D721Med (cell line): ENCODE measurements at regions not wholly inside any gene's neighbourhood (a gene's known extent, or its start where the extent isn't known, plus 50 kb on each side); places are given as distances from the start of the nearest gene placed in this dataset.

ENCODE experiments used
- DNase-seq: peaks from one replicate; pipeline ENCODE4 v3.0.0; 2011; ENCODE audit warnings: low spot score; ENCODE audit not compliant: insufficient read length
- FAIRE-seq: peaks from 2 replicates; lab custom pipeline; 2011; peaks lifted over from hg19 to GRCh38; lab: Jason Lieb, UNC
- TF ChIP-seq, protein P1 (sequence below): IDR thresholded peaks from 2 replicates; pipeline ENCODE4 v1.5.1; 2012; ENCODE audit warnings: mild to moderate bottlenecking, control low read depth; ENCODE audit not compliant: insufficient read depth; ENCODE audit errors: missing control alignments

DNA sequence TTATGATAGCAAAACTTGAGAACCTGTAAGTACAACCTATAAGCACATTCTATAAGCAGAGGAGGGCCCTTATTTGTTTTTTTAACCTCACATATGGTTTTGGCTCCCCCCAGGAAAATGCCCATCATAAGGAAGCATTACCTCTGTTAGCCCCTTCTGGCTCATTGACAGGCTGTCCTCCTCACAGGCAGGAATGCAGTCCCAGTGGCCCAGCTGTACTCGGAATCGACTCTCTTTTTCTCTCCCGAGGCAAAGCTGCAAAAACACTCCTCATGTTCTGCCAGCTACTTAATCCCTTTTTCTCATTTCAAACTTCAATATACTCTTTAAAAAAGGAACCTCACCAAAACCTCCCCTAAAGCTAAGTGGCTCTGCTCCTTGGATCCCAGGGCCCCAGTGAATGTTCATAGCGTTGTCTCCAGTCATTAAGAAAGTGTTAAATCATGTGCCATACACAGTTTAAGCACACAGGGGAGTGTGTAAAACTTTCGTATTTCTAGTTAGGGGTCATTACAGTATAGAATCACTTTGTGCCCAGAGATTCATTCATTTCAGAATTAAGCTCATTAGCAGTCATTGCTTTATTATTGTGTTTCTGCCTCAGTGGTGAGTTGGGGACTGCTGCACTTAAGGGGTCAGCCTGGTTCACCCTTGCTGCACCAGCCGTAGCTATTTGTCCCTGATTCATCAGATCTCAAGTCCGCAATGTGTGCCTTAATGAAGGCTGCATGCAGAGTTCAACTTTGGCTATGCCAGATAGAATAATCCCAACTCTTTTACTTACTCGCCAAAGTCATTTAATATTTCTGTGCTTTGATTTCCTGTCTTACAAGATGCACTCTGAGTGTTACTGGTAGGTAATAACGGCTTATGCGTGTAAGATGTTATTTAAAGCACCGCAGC is 57.6 kb downstream of the JRKL start:
- FAIRE-seq: no peak
- DNase-seq: no peak
- TF ChIP-seq, protein P1, sequence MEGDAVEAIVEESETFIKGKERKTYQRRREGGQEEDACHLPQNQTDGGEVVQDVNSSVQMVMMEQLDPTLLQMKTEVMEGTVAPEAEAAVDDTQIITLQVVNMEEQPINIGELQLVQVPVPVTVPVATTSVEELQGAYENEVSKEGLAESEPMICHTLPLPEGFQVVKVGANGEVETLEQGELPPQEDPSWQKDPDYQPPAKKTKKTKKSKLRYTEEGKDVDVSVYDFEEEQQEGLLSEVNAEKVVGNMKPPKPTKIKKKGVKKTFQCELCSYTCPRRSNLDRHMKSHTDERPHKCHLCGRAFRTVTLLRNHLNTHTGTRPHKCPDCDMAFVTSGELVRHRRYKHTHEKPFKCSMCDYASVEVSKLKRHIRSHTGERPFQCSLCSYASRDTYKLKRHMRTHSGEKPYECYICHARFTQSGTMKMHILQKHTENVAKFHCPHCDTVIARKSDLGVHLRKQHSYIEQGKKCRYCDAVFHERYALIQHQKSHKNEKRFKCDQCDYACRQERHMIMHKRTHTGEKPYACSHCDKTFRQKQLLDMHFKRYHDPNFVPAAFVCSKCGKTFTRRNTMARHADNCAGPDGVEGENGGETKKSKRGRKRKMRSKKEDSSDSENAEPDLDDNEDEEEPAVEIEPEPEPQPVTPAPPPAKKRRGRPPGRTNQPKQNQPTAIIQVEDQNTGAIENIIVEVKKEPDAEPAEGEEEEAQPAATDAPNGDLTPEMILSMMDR: no peak

DNA sequence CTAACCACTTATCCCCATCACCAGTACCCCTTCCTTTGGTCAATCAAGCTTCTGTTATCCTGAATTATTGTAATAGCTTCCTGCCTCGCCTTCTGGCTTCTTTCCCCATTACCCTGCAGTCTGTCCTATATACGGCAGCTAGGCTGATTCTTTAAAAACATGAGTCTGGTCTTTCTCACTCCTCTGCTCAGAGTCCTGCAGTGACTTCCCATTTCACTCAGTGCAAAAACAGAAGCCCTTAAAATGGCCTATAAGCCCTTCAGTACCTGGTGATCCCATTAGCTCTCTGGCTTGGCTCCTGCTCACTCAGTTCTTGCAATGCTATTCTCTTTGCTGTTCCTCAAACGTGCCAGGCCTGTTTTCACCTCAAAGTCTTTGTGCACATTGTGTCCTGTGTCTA is 58.4 kb downstream of the JRKL start:
- no peak for DNase-seq
- FAIRE-seq: no peak

DNA sequence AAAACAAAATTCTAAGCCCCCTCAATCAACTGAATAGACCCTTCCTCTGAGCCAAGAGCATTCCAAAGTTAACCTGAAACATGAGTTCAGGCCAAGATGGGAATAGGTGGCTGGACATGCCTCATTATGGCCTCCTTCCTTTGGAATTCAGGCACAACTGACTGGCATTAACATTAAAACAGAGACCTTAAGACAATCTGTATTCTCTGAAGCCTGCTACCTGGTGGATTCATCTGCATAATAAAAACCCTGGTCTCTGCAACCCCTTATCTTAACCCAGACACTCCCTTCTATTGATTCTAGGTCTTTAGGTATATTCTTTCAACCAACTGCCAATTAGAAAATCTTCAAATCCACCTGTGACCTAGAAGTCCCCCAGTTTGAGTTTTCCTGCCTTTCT is 66.3 kb downstream of the JRKL start:
- FAIRE-seq (no peak), DNase-seq (no peak)
- TF ChIP-seq, protein P1: no peak

More for the DNA sequence above, 58.4 kb downstream of the JRKL start:
- TF ChIP-seq, protein P1: no peak

DNA sequence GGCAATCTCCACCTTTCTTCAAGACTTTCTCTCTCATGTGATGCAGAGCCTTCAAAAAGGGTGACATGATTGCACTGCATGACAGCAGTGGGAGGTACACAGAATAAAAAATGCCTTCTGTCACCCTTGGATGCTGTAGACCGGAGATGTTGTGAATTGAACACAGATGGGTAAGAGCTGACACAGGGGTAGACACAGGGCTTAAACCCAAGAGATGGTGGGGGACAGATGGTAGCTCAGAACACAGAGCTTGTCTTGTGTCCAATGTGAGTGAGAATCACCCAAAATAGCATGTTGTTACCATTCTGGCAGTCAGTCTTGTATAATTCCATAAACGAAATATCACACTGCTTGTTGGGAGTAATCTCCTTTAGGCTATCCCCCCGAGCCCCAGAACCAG is 69.9 kb downstream of the JRKL start:
- DNase-seq (no peak), FAIRE-seq (no peak)
- TF ChIP-seq, protein P1: no peak

DNA sequence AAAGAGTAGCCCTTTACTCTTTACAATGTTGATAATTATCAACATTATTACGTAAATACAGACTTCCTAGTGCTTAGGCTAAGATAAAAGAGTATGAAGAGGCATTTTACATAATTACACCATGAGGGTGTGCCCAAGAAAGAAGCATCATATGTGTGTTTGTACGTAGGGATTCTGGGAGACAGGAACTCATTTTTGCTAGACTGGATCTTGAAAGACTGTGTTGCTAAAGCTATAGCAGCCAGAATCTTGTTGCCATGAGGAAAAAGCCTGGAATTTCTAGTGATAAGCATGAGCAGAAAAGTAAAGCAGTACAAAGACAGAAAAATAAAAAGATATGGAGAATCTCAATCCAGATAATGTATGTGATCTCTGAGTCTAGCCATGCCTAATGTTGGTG is 72.1 kb downstream of the JRKL start:
- FAIRE-seq (no peak), DNase-seq (no peak)
- TF ChIP-seq, protein P1: no peak

DNA sequence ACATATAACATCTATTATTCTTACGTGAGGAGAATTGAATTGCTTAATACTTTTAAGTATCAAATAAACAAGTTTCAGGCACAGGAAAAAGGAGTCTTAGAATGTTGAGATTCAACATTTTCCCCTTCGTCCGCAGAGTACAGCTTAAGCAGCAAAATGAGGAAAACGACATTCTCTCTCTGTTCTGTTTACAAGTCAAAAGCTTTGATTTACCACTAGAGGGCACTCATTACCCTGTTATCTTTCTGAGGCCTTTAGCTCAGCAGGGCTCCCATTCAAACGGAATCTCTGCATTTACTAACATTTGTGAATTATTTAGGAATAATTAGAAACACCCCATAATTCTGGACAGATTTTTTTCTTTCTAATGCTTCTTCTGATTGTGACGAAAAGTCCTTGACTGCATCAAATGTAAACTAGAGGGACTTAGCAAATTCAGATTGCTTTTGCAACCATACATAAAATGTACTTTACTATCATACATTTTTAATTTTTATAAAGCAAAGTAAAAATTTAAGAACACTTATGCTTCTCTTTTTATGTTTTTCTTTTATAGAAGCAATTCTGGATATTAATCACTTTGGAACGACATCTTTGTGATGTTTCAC is 75.0 kb downstream of the JRKL start:
- DNase-seq (peak; percentile 23), FAIRE-seq (peak; percentile 91)
- TF ChIP-seq, protein P1: peak; percentile 83

DNA sequence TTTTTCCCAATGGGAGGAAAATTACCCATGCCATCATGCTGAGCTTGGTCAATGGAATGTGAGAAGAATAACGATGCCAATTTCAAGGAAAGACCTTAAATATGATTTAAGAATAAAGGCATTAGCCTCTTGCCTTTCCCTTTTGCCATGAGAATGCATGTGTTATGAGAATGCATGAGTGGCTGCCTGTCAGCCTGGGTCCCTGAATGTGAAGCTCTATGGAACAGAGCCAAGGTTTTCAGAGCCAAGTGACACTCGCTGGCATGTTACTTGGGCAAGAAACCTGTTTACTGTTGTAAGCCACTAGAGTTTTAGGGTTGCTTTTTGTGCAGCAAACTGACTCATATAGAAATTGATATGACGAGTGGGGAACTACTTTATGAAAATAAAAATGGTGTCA is 75.7 kb downstream of the JRKL start:
- FAIRE-seq (no peak), DNase-seq (no peak)
- TF ChIP-seq, protein P1: no peak
